GM23248 (cell line): ENCODE measurements at regions not wholly inside any gene's neighbourhood (a gene's known extent, or its start where the extent isn't known, plus 50 kb on each side); places are given as distances from the start of the nearest gene placed in this dataset.

Experiments
- DNase-seq: peaks from one replicate; pipeline ENCODE4 v3.0.0-alpha.2; 2015
- H2AFZ ChIP-seq: fragments of 200-600 bp; sonication (generic); 2 replicates; pipeline ENCODE4 v1.6.1; 2016; ENCODE audit warnings: antibody characterized with exemption
- H3F3A ChIP-seq: fragments of 200-600 bp; sonication (generic); 2 replicates; pipeline ENCODE4 v1.6.1; 2016; ENCODE audit warnings: mild to moderate bottlenecking, antibody characterized with exemption, mixed run types; ENCODE audit not compliant: insufficient read depth
- H3K27ac ChIP-seq: fragments of 200-600 bp; sonication (generic); 2 replicates; pipeline ENCODE4 v1.5.1; 2016; ENCODE audit warnings: mild to moderate bottlenecking
- H3K27me3 ChIP-seq: fragments of 200-600 bp; sonication (generic); replicated peaks from 2 replicates; pipeline ENCODE4 v1.6.1; 2016; ENCODE audit warnings: mild to moderate bottlenecking; ENCODE audit not compliant: insufficient read depth
- H3K36me3 ChIP-seq: fragments of 200-600 bp; sonication (generic); 2 replicates; pipeline ENCODE4 v1.6.1; 2016; ENCODE audit warnings: low read depth, mild to moderate bottlenecking
- H3K4me1 ChIP-seq: fragments of 200-600 bp; sonication (generic); 2 replicates; pipeline ENCODE4 v1.6.1; 2016; ENCODE audit warnings: mild to moderate bottlenecking; ENCODE audit not compliant: insufficient read depth
- H3K4me2 ChIP-seq: fragments of 200-600 bp; sonication (generic); one replicate; pipeline ENCODE4 v1.6.1; 2016; ENCODE audit warnings: mild to moderate bottlenecking; ENCODE audit not compliant: unreplicated experiment
- H3K4me3 ChIP-seq: fragments of 200-600 bp; sonication (generic); 2 replicates; pipeline ENCODE4 v1.5.1; 2016; ENCODE audit warnings: mild to moderate bottlenecking
- H3K79me2 ChIP-seq: fragments of 200-600 bp; sonication (generic); 2 replicates; pipeline ENCODE4 v1.6.1; 2016; ENCODE audit warnings: mild to moderate bottlenecking; ENCODE audit not compliant: insufficient read depth
- H3K9ac ChIP-seq: fragments of 200-600 bp; sonication (generic); 2 replicates; pipeline ENCODE4 v1.6.1; 2016; ENCODE audit warnings: mild to moderate bottlenecking
- H3K9me2 ChIP-seq: fragments of 200-600 bp; sonication (generic); 2 replicates; pipeline ENCODE4 v1.6.1; 2016; ENCODE audit warnings: mixed run types, mild to moderate bottlenecking, moderate library complexity; ENCODE audit not compliant: insufficient read depth
- H3K9me3 ChIP-seq: fragments of 200-600 bp; sonication (generic); one replicate; pipeline ENCODE4 v1.6.1; 2017; ENCODE audit warnings: low read depth
- H4K20me1 ChIP-seq: fragments of 200-600 bp; sonication (generic); 2 replicates; pipeline ENCODE4 v1.6.0; 2016; ENCODE audit not compliant: insufficient read depth
- EZH2 ChIP-seq: fragments of 200-600 bp; sonication (generic); IDR thresholded peaks from 2 replicates; pipeline ENCODE4 v1.6.1; 2018; ENCODE audit warnings: antibody characterized with exemption, mild to moderate bottlenecking; ENCODE audit not compliant: insufficient read depth, poor library complexity, severe bottlenecking
- EZH2phosphoT487 ChIP-seq: fragments of 200-600 bp; sonication (generic); IDR thresholded peaks from 2 replicates; pipeline ENCODE4 v1.6.1; 2018; ENCODE audit warnings: antibody characterized with exemption, moderate library complexity, mild to moderate bottlenecking, low read depth; ENCODE audit not compliant: insufficient read depth
- WGBS, 2 experiments: methylation state at CpG; one replicate each; pipeline ENCODE4 v1.1.6; 2015 to 2017; ENCODE audit warnings: low lambda C conversion rate in 2 of 2, low coverage in 1 of 2; ENCODE audit errors: missing lambda C conversion rate in 2 of 2; 5-methylcytosine and 5-hydroxymethylcytosine counted together
- in situ Hi-C: fragments of 300-500 bp; cut with MboI; formaldehyde crosslinking; loops from 2 replicates; pipeline ENCODE4 v1.15.0; 2020

- Histone ChIP-seq H3K9ac (no peak overlapping the region), H2AFZ (no peak overlapping the region), H3K27ac (no peak overlapping the region), H3K4me2 (no peak overlapping the region), H3K9me3 (no peaks in the 10 kb centered on the region), H3K79me2 (no peaks in the 10 kb centered on the region), H3F3A (no peaks in the 10 kb centered on the region), H3K27me3 (no peaks in the 10 kb centered on the region), H4K20me1 (no peaks in the 10 kb centered on the region), H3K4me1 (peaks cover 2% of the 10 kb centered on the region), H3K4me3 (no peak overlapping the region), H3K36me3 (no peaks in the 10 kb centered on the region), H3K9me2 (no peaks in the 10 kb centered on the region)
- TF ChIP-seq EZH2phosphoT487 (no peak), EZH2 (no peak)
- DNase-seq, result no peak
- WGBS, 2 experiments, result 90 to 93% methylated on average over 11 of the region's 11 CpGs
- in situ Hi-C loops, result no loop called here
These were observed 184.8 kb downstream of the ACKR3 start for GRCh38 chr2:236754271-236754944.

GRCh38 chr2:236755278-236755840, 185.7 kb downstream of the ACKR3 start:
- no peak overlapping the region for H2AFZ ChIP-seq
- H3K9ac ChIP-seq, result no peak overlapping the region
- 97 to 98% methylated on average over 5 of the region's 5 CpGs for WGBS, 2 experiments
- no peaks in the 10 kb centered on the region for H3K9me3 ChIP-seq
- no peak overlapping the region for H3K4me2 ChIP-seq
- no peaks in the 10 kb centered on the region for H4K20me1 ChIP-seq
- no peaks in the 10 kb centered on the region for H3K9me2 ChIP-seq
- no peaks in the 10 kb centered on the region for H3F3A ChIP-seq
- H3K36me3 ChIP-seq, result no peaks in the 10 kb centered on the region
- in situ Hi-C loops, result no loop called here
- no peaks in the 10 kb centered on the region for H3K4me1 ChIP-seq
- no peak overlapping the region for H3K4me3 ChIP-seq
- H3K27me3 ChIP-seq, result no peaks in the 10 kb centered on the region
- H3K27ac ChIP-seq, result no peak overlapping the region
- TF ChIP-seq EZH2phosphoT487 (no peak), EZH2 (no peak)
- DNase-seq, result no peak
- H3K79me2 ChIP-seq, result no peaks in the 10 kb centered on the region

- Histone ChIP-seq H3K27ac (no peak overlapping the region), H3K36me3 (no peaks in the 10 kb centered on the region), H3K27me3 (no peaks in the 10 kb centered on the region), H3K9me3 (no peaks in the 10 kb centered on the region), H3K9me2 (no peaks in the 10 kb centered on the region), H3K4me2 (no peak overlapping the region), H3K79me2 (no peaks in the 10 kb centered on the region), H3K9ac (no peak overlapping the region), H3F3A (no peaks in the 10 kb centered on the region), H4K20me1 (no peaks in the 10 kb centered on the region), H2AFZ (no peak overlapping the region), H3K4me3 (no peak overlapping the region), H3K4me1 (no peaks in the 10 kb centered on the region)
- in situ Hi-C loops, result no loop called here
- no peak for DNase-seq
- no peak for TF ChIP-seq EZH2phosphoT487
- no peak for TF ChIP-seq EZH2
- WGBS, 2 experiments, result 98 to 100% methylated on average over 2 of the region's 2 CpGs
These were observed 188.8 kb downstream of the ACKR3 start for GRCh38 chr2:236758406-236758805.

- no peak overlapping the region for H3K27ac ChIP-seq
- H3F3A ChIP-seq, result no peaks in the 10 kb centered on the region
- H3K4me3 ChIP-seq, result no peak overlapping the region
- no peak overlapping the region for H2AFZ ChIP-seq
- TF ChIP-seq EZH2 (no peak), EZH2phosphoT487 (no peak)
- H3K27me3 ChIP-seq, result no peaks in the 10 kb centered on the region
- H3K36me3 ChIP-seq, result no peaks in the 10 kb centered on the region
- no peaks in the 10 kb centered on the region for H3K9me3 ChIP-seq
- DNase-seq, result no peak
- H3K9me2 ChIP-seq, result no peaks in the 10 kb centered on the region
- no peak overlapping the region for H3K4me2 ChIP-seq
- H3K9ac ChIP-seq, result no peak overlapping the region
- no peaks in the 10 kb centered on the region for H3K79me2 ChIP-seq
- in situ Hi-C loops, result no loop called here
- no peaks in the 10 kb centered on the region for H3K4me1 ChIP-seq
- no peaks in the 10 kb centered on the region for H4K20me1 ChIP-seq
These were observed 190.6 kb downstream of the ACKR3 start for GRCh38 chr2:236760246-236760645.
